ENCODE measurements at regions not wholly inside any gene's neighbourhood (a gene's known extent, or its start where the extent isn't known, plus 50 kb on each side); places are given as distances from the start of the nearest gene placed in this dataset.
A peak's percentile ranks its signal among the peaks of the same experiment; 100 is the strongest.
"Not testable (repeated sequence)": the region's sequence is repeated elsewhere in the genome, so short reads cannot be mapped to it uniquely, and the experiment has no call there.

DNA sequence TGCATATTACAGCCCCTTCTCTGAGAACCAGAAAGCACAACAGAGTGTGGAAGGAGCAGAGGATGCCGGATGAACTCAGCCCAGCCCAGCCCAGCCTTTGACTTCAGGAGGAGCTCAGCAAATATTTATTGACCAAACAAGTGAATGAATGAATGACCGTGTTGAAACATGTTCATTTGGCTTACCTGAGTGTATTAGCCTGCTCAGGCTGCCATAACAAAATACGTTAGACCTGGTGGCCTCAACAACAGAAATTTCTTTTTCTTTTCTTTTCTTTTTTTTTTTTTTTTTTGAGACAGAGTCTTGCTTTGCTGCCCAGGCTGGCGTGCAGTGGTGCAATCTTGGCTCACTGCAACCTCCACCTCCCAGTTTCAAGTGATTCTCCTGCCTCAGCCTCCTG, 164.7 kb downstream of the RGS9 start:
- DNase-seq: not testable (repeated sequence)

- no peak for DNase-seq
Observed at GRCh38 chr17:65301184-65301583, 164.0 kb downstream of the RGS9 start.

- DNase-seq: no peak
Observed at GRCh38 chr17:65297916-65298315, 160.7 kb downstream of the RGS9 start.

- no peak for DNase-seq
Observed at GRCh38 chr17:65297384-65297783, 160.2 kb downstream of the RGS9 start.

GRCh38 chr17:65294181-65294719, 157.1 kb downstream of the RGS9 start:
- DNase-seq: peak; percentile 74

DNA sequence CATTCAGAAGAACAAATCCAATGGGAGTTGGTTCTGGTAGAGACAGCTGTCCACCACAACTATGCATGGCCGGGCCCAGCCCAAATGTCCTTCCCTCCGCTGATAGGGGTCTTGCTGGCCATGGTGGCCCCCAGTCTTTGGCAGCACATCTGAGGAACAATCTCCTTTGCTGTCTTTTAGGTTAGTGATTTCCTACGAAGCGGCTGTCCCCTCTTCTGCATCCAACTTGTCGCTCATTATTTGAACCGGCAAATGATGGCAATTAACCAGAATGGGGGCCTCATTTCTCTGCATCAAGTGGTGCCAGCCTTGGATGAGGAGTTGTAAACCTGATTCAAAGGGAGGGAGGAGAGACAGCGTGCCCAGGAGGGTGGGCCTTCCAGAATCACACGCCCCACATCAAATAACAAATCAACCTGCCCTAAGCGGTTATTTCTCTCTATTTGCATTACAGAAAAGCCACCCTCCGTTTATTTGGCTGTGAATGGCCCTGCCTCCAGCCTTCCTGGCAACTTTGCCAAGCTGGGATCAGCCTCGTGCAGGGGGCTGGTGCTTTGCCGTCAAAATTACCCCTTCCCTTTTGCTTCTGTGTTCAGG, 156.5 kb downstream of the RGS9 start:
- DNase-seq: no peak

GRCh38 chr17:65292430-65292829, 155.3 kb downstream of the RGS9 start:
- no peak for DNase-seq

DNA sequence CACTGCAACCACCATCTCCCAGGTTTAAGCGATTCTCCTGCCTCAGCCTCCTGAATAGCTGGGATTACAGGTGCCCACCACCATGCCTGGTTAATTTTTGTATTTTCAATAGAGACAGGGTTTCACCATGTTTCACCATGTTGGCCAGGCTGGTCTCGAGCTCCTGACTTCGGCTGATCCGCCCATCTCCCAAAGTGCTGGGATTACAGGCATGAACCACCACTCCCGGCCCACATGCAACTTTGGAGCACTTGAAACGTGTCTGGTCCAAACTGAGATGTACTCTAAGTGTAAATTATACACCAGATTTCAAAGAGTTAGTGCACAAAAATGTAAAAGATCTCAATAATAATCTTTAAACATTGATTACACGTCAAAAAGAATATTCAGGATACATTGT, 154.1 kb downstream of the RGS9 start:
- not testable (repeated sequence) for DNase-seq

- no peak for DNase-seq
Observed at GRCh38 chr17:65290616-65291015, 153.4 kb downstream of the RGS9 start.

DNA sequence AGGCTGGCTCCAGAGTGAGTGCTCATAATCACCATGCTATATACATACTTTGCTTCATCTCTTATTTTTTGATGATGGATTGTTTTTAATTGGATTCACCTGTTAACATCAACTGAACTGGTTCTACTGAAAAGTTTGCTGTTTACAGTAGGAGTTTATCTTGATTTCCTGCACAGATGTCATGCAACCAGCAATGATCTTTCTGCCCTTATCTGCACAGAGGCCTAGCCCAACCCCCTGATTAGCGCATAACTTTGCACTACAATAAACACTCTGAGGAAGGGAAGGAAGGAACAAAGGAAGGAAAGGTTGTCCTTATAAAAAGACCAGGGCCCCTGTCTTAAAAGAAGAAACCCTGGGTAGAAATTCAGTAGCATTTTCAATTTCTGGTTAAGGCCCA, 152.9 kb downstream of the RGS9 start:
- DNase-seq: no peak

DNA sequence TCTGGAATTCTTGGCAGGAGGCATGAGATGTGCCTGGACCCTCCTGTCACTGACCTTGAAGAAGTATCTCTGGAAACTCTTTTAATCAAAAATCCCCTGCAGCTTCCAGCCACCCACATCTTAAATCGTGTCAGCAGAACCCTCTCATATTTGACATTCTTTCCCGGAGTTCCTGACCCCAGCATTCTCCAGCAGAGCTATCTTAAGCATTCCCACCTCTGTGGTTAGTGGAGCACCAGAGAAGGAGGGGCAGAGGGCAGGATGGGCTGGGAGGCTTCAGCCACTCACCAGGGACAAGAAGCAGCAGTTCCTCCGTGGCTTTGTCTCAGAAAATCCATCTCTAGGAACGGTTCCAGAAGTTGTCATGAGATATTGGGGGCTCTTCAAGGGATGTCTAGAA, 149.9 kb downstream of the RGS9 start:
- DNase-seq: no peak

DNA sequence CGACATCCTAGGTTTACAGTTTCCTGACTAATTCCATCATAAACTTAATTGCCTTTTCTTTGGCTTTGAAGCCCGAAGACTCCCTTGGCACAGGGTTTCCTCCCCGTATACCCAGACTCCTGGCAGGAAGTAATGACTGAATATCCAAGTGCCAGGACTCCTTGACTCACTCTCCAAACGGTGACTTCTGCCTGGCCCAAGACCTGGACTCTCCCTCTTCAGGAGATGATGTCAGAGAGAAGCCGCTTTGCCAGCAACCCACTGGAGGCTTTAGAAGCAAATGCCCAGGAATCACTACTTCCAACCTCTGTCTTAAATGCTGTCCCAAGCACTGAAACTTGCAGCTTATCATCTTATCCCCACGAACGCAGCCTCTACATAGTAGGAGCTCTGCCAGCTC, 146.5 kb downstream of the RGS9 start:
- DNase-seq: no peak

GRCh38 chr17:65279456-65279855, 142.3 kb downstream of the RGS9 start:
- no peak for DNase-seq

DNA sequence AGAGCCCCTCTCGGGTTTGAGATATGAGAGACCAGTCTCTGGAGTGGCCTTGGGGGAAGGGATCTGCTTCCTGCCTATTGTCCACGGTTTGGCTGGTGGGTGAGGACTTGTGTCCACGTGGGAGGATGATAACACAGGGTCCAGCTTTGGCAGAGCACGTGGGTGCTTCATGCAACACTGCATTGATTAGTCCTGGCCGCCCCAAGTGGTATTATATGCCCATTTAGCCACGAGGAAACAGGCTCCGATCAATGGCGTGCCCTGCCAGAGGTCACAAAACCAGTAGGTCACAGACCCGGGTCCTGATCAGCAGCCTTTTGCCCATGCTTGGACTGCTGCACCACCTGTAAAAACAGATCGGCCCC, 141.6 kb downstream of the RGS9 start:
- DNase-seq: no peak

GRCh38 chr17:65278050-65278819, 141.1 kb downstream of the RGS9 start:
- DNase-seq: peak; percentile 48

DNA sequence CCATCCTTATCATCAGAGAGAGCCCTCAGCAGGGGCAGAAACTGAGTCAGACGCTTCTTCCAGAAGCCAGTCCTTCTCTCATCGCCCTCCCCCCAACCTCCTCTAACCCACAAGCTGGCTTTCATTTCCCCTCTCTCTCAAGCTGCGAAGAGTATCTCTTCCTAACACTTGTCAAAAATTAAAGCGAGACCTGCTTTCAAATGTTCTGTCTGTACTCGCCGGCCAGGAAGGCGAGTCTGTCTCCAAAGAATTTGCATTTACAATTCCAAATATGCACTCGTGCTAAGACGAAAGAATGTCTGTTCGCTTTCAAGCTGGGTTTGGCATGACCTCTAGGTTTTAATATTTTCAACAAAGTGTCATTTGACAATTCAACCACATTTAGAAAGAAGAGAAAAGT, 140.4 kb downstream of the RGS9 start:
- no peak for DNase-seq
